BLaER1 treated with 17β-estradiol and CSF1 and Interleukin-3, amounts not matched to agents 10 nM and 100 nM (cell line): ENCODE measurements at regions not wholly inside any gene's neighbourhood (a gene's known extent, or its start where the extent isn't known, plus 50 kb on each side); places are given as distances from the start of the nearest gene placed in this dataset.

Source experiments
- H3K27ac ChIP-seq, 11 experiments: shearing (Covaris generic); formaldehyde crosslinking; 2 replicates each; pipeline ENCODE4 v1.8.1; 2022
- H3K27me3 ChIP-seq, 11 experiments: shearing (Covaris generic); formaldehyde crosslinking; 2 replicates each; pipeline ENCODE4 v1.8.1; 2022
- H3K36me3 ChIP-seq, 11 experiments: shearing (Covaris generic); formaldehyde crosslinking; 2 replicates each; pipeline ENCODE4 v1.8.1; 2022
- H3K4me1 ChIP-seq, 10 experiments: shearing (Covaris generic); formaldehyde crosslinking; 2 replicates each; pipeline ENCODE4 v1.8.1; 2022
- H3K4me2 ChIP-seq, 11 experiments: shearing (Covaris generic); formaldehyde crosslinking; 2 replicates each; pipeline ENCODE4 v1.8.1; 2022
- H3K4me3 ChIP-seq, 10 experiments: shearing (Covaris generic); formaldehyde crosslinking; 2 replicates each; pipeline ENCODE4 v1.8.1; 2022
- H3K9ac ChIP-seq, 11 experiments: shearing (Covaris generic); formaldehyde crosslinking; 2 replicates each; pipeline ENCODE4 v1.8.1; 2022
- H3K9me3 ChIP-seq, 11 experiments: shearing (Covaris generic); formaldehyde crosslinking; replicated peaks in 1 of 11; 2 replicates each; pipeline ENCODE4 v1.8.1; 2022
- H4K20me1 ChIP-seq, 11 experiments: shearing (Covaris generic); formaldehyde crosslinking; 2 replicates each; pipeline ENCODE4 v1.8.1; 2022
- Cebpa-rat ChIP-seq, 11 experiments: shearing (Covaris generic); IDR thresholded peaks; 2 replicates each; pipeline ENCODE4 v1.8.1; 2022

DNA sequence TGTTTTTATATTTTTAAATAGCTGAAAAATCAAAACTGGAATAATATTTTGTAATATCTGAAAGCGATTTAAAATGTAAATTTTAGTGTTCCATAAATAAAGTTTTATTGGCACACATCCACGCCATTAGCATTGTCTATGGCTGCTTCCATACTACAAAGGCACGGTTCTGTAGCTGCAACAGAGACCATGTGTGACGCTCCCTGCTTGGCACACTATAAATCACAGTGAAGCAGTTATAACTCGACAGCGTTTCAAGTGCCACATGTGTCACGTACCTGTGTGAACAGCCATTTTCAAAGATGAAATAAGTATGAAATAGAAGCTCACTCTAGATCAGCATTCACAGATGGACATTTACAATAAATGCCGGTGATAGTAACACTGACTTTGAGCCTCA is 810.1 kb upstream of the WWC1 start:
- H3K36me3 ChIP-seq, result no peaks in the 10 kb centered on the region
- no peak overlapping the region for H3K9ac ChIP-seq
- H3K4me2 ChIP-seq, result no peak overlapping the region
- H3K27ac ChIP-seq, result no peak overlapping the region
- H3K4me1 ChIP-seq, result no peaks in the 10 kb centered on the region
- no peaks in the 10 kb centered on the region for H3K27me3 ChIP-seq
- no peak for TF ChIP-seq Cebpa-rat (IDR thresholded peaks at IDR 0.05)
- peaks cover 0 to 27% (median 14%) of the 10 kb centered on the region in 11 experiments; a peak in 14 of 22 replicates for H3K9me3 ChIP-seq
- H4K20me1 ChIP-seq, result no peaks in the 10 kb centered on the region
- H3K4me3 ChIP-seq, result no peak overlapping the region

DNA sequence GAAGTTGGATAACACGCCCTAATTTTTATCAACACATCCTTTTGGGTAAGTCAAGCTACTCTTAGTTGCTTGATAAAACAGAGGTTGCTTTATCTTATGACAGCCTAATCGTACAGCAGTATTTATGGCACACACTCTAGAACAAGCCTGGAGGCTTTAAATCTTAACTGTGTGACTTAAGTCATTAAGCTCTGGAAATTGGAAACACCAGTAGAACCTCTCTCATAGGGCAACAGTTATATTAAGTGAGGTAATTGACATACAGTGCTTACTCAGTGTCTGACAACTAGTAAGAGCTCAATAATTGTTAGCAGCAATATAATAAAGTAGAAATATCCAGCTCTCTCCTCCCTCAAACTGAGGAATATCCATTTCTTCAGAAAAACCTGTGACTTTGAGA is 808.9 kb upstream of the WWC1 start:
- no peaks in the 10 kb centered on the region for H3K27me3 ChIP-seq
- H3K4me1 ChIP-seq, result no peaks in the 10 kb centered on the region
- no peak for TF ChIP-seq Cebpa-rat (IDR thresholded peaks at IDR 0.05)
- H3K36me3 ChIP-seq, result no peaks in the 10 kb centered on the region
- no peaks in the 10 kb centered on the region for H4K20me1 ChIP-seq
- H3K4me3 ChIP-seq, result no peak overlapping the region
- peaks cover 0 to 23% (median 9%) of the 10 kb centered on the region in 11 experiments; a peak in 14 of 22 replicates for H3K9me3 ChIP-seq
- no peak overlapping the region for H3K4me2 ChIP-seq
- no peak overlapping the region for H3K9ac ChIP-seq
- no peak overlapping the region for H3K27ac ChIP-seq

DNA sequence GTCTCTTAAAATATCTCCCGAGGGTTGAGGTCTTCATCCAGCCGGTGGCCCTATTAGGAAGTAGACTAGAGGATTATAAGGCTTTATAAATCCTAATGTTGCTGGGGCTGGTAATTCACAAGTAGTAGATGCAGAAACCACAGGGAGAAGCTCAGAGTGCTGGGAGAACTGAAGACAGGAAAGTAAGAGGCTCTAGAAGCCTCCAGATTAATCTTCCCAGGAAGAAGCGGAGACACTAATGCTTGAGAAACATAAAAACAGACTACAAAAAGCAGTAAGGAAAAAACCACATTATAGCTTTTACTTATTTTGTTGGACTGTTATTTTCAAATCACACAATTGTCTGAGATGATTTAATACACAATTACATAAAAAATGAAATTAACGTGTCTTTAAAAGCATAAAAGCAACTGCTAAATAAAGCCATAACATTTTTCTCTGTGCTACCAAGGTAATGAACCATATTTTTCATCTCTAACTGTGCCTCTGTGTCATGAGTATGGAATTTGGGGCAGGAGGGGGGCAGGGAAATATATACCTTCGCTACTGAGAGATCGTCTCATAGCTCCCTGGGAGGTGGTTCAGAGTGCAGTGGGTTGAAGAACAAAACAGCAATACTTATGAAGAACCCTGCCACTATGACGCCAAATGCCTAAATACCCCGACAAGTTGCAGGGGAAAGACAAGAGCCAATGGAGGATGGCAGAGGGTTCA is 806.2 kb upstream of the WWC1 start:
- Histone ChIP-seq H3K27ac (no peak overlapping the region), H3K4me1 (peaks cover 0 to 10% (median 0%) of the 10 kb centered on the region in 10 experiments; a peak in 3 of 20 replicates), H3K4me3 (no peak overlapping the region), H3K27me3 (no peaks in the 10 kb centered on the region), H3K4me2 (no peak overlapping the region), H4K20me1 (no peaks in the 10 kb centered on the region), H3K36me3 (no peaks in the 10 kb centered on the region), H3K9me3 (peaks cover 0 to 28% (median 9%) of the 10 kb centered on the region in 11 experiments; a peak in 14 of 22 replicates), H3K9ac (no peak overlapping the region)
- TF ChIP-seq Cebpa-rat (IDR thresholded peaks at IDR 0.05), result no peak

DNA sequence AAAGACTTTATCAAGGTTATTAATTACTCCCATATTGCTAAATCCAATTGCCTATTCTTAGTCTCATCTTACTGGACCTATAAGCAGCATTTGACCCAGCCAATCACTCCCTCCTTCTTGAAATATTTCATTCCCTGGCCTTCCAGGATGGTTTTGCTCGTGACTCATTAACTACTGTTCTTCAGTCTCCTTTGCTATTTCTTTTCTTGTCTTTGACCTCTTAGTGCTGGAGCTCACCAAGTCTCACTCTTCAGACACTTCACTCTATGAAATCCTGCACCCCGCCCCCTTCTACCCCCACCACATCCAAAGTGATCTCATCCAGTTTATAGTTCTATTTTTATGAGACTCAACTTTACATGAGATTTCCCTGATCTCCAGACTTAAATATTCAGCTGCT is 803.1 kb upstream of the WWC1 start:
- Histone ChIP-seq H3K4me3 (no peak overlapping the region), H3K4me2 (no peak overlapping the region), H3K9ac (no peak overlapping the region), H3K36me3 (no peaks in the 10 kb centered on the region), H3K9me3 (peaks cover 0 to 22% (median 6%) of the 10 kb centered on the region in 11 experiments; a peak in 12 of 22 replicates), H3K27me3 (no peaks in the 10 kb centered on the region), H4K20me1 (no peaks in the 10 kb centered on the region), H3K27ac (no peak overlapping the region), H3K4me1 (peaks cover 0 to 10% (median 0%) of the 10 kb centered on the region in 10 experiments; a peak in 3 of 20 replicates)
- TF ChIP-seq Cebpa-rat (IDR thresholded peaks at IDR 0.05), result no peak

DNA sequence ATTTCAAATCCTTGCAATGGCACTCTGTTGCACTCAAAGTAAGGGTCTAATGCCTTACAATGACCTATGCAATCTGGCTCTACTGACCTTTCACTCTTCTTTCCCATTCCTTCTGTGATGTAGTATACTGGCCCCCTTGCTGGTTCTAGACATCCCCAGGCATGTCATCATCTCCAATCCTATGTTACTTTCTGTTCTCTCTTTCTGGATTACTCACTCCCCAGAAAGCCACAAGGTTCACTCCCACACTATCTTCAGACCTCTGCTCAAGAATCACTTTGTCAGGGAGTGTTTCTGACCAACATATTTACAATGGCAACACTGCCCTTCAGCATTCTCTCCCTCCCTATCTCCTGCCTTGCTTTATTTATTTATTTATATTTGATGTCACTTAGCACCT is 802.2 kb upstream of the WWC1 start:
- Histone ChIP-seq H3K36me3 (no peaks in the 10 kb centered on the region), H3K27ac (no peak overlapping the region), H3K4me3 (no peak overlapping the region), H3K4me2 (peak overlapping the region in 2 of 11 experiments; percentile 32 to 59; a peak in 4 of 22 replicates), H3K9ac (no peak overlapping the region), H3K27me3 (no peaks in the 10 kb centered on the region), H4K20me1 (no peaks in the 10 kb centered on the region), H3K9me3 (peaks cover 0 to 16% (median 2%) of the 10 kb centered on the region in 11 experiments; a peak in 11 of 22 replicates), H3K4me1 (peaks cover 0 to 10% (median 0%) of the 10 kb centered on the region in 10 experiments; a peak in 3 of 20 replicates)
- TF ChIP-seq Cebpa-rat (IDR thresholded peaks at IDR 0.05), result no peak

DNA sequence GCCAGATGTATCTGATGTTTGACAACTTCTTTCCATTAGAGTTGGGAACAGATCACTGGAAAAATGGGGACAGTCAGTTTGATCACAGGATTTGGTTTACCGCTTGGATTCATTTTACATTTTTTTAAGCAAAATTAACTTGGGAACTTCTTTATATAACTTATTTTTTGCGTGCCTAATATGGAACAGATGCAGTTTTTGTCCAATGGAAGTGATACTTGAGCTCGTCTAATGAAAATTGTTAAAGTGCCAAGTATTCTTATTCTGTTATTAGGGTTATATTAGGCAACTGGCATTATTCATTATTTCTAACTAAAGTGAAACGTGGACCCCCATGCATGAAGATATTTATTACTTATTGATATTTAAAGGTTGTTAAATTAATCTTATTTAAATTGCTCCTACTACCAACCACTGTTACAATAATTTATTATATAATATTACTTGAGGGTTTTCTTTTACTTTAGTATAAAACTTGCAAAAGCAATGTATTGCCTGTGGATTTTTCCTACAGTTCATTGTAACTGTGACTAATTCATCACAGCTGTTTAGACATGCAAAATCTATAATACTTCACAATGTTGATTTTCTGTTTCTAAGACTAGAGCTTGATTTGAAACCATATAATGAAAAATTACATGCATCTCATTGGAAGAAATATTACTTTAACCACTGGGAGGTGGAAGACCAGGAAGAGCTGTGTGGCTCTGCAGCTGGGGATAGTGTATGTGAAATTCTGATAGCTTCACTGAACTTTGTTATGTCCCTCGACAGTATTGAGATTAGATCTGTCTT is 787.3 kb upstream of the WWC1 start:
- Histone ChIP-seq H3K9me3 (peaks cover 0 to 5% (median 0%) of the 10 kb centered on the region in 11 experiments; a peak in 2 of 22 replicates), H3K4me2 (peak overlapping the region; percentile 34 to 72 (median 58); a peak in 21 of 22 replicates), H3K9ac (no peak overlapping the region), H3K4me3 (no peak overlapping the region), H3K4me1 (peaks cover 15 to 35% (median 22%) of the 10 kb centered on the region in 10 experiments), H4K20me1 (no peaks in the 10 kb centered on the region), H3K27me3 (no peaks in the 10 kb centered on the region), H3K27ac (no peak overlapping the region), H3K36me3 (no peaks in the 10 kb centered on the region)
- TF ChIP-seq Cebpa-rat (IDR thresholded peaks at IDR 0.05), result no peak

DNA sequence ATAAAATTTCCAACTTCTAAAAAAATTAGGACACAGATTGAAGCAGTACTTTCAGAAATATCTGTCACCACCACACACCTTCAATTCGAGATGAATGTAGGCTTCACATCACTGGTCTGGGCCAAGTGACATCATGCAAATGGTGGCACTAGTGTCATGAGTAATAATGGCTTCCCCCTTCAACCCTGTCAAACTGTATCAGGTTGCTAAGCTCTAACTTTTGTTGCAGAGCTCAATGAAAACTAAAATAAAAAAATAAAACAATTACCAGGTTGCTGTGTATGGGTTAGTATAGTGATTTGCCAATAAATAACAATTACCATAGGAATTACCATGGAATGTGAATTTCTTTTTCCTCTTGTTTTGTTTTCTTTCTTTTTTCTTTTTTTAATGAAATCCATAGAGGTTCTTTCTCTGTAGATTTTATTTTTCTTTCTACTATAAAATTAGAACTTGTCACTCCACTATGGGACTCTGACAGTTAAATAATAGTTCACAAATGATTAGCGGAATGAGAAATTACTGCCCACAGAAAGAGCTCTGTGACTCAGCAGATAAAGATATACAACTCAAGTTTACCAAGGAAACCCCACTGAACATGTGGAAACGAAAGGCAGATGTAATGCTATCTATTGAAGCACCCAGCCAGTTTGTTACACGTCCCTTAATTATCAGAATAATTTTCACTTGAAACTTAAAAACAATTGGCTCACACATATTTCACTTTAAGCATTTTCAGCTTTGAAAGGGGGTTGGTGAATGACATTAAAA is 783.8 kb upstream of the WWC1 start:
- H3K27ac ChIP-seq, result no peak overlapping the region
- H3K9me3 ChIP-seq, result peaks cover 0 to 5% (median 0%) of the 10 kb centered on the region in 11 experiments; a peak in 2 of 22 replicates
- H4K20me1 ChIP-seq, result no peaks in the 10 kb centered on the region
- no peak for TF ChIP-seq Cebpa-rat (IDR thresholded peaks at IDR 0.05)
- H3K4me3 ChIP-seq, result no peak overlapping the region
- no peak overlapping the region for H3K9ac ChIP-seq
- H3K36me3 ChIP-seq, result no peaks in the 10 kb centered on the region
- no peaks in the 10 kb centered on the region for H3K27me3 ChIP-seq
- peaks cover 15 to 35% (median 22%) of the 10 kb centered on the region in 10 experiments for H3K4me1 ChIP-seq
- H3K4me2 ChIP-seq, result no peak overlapping the region

DNA sequence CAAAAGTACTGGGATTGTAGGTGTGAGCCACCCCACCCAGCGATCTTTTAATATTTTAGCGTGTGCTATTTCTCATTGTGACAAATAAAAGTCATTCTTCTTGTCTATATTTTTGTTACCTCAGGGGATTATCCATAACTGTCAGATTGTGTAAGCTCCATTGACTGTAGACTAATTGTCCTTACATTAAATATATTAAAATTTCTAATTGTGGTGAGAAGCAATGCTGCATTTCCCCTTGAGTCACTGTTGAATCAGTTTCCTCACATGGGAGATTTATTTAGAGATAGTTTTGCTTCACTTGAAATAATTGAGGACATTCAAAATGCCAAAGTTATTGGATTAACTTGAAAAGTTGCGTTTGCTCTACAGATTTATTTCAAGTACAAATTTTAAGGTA is 782.4 kb upstream of the WWC1 start:
- no peaks in the 10 kb centered on the region for H3K27me3 ChIP-seq
- H4K20me1 ChIP-seq, result no peaks in the 10 kb centered on the region
- peaks cover 0 to 5% (median 0%) of the 10 kb centered on the region in 11 experiments; a peak in 2 of 22 replicates for H3K9me3 ChIP-seq
- no peak overlapping the region for H3K27ac ChIP-seq
- peaks cover 12 to 26% (median 17%) of the 10 kb centered on the region in 10 experiments for H3K4me1 ChIP-seq
- H3K9ac ChIP-seq, result no peak overlapping the region
- no peak overlapping the region for H3K4me2 ChIP-seq
- no peak overlapping the region for H3K4me3 ChIP-seq
- no peak for TF ChIP-seq Cebpa-rat (IDR thresholded peaks at IDR 0.05)
- H3K36me3 ChIP-seq, result no peaks in the 10 kb centered on the region

DNA sequence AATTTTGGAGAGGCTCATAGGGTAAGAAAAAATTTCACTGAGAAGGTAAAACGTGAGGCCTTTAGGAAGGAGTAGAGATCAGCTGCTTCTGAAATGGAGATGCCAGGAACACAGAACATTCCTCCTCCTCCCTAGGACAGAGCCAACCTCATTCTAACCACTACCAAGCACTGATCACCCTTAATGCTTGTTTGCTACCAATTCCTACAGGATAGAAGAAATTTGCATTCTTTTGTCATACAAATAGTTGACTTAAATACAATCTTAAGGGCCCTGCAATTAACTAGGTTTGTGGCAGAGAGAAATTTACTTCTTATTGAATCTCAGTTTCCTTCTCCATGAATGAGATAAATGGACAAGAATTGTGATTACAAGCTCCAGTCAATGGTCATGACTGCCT is 780.2 kb upstream of the WWC1 start:
- Histone ChIP-seq H3K27me3 (no peaks in the 10 kb centered on the region), H3K9ac (no peak overlapping the region), H3K4me1 (peaks cover 0 to 4% (median 0%) of the 10 kb centered on the region in 10 experiments; a peak in 4 of 20 replicates), H3K36me3 (no peaks in the 10 kb centered on the region), H4K20me1 (no peaks in the 10 kb centered on the region), H3K9me3 (peaks cover 0 to 5% (median 0%) of the 10 kb centered on the region in 11 experiments; a peak in 2 of 22 replicates), H3K27ac (no peak overlapping the region), H3K4me3 (no peak overlapping the region), H3K4me2 (no peak overlapping the region)
- no peak for TF ChIP-seq Cebpa-rat (IDR thresholded peaks at IDR 0.05)
